Vagina (tissue), 2 donors: ENCODE measurements at regions not wholly inside any gene's neighbourhood (a gene's known extent, or its start where the extent isn't known, plus 50 kb on each side); places are given as distances from the start of the nearest gene placed in this dataset.

Experiments used
- POLR2A ChIP-seq, 2 donors: fragments of 450-650 bp; IDR thresholded peaks; one replicate each; pipeline ENCODE4 v1.6.1; 2017; ENCODE audit warnings: antibody characterized with exemption in 2 of 2, mild to moderate bottlenecking in 2 of 2, moderate library complexity in 2 of 2
- POLR2AphosphoS5 ChIP-seq, 2 donors: sonication (generic); formaldehyde crosslinking; IDR thresholded peaks; one replicate each; pipeline ENCODE4 v1.9.0; 2017; ENCODE audit warnings: antibody characterized with exemption in 2 of 2, mild to moderate bottlenecking in 2 of 2, low read depth in 1 of 2; ENCODE audit not compliant: insufficient read depth in 1 of 2
- TF ChIP-seq, protein P1 (sequence below), 3 experiments: fragments of 450-650 bp in 2 of 3; fragments of 200-600 bp in 1 of 3; sonication (generic) in 1 of 3; IDR thresholded peaks; one replicate each; pipeline ENCODE4 v1.5.1; 2017 to 2019; ENCODE audit warnings: antibody characterized with exemption in 3 of 3, mild to moderate bottlenecking in 2 of 3, moderate library complexity in 2 of 3

DNA sequence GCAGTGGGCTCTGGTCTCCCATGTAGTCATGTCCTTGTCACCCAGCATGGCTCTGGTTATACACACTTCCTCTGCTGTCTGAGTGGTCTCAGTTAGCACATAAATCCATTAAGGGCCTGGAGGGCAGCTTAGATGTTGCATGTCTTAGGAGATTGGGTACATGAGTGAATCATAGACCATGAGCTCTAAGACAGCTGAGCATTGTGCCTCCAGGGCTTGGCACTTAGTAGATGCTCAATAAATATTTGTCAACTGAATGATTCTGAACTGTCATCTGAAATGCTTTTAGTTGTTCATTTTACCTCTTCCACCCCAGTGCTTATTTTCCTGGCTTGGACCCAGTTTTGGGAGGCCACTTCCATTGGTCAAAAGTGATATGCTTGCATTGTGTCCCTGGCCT is 135.6 kb downstream of the BOD1 start:
- TF ChIP-seq, protein P1, sequence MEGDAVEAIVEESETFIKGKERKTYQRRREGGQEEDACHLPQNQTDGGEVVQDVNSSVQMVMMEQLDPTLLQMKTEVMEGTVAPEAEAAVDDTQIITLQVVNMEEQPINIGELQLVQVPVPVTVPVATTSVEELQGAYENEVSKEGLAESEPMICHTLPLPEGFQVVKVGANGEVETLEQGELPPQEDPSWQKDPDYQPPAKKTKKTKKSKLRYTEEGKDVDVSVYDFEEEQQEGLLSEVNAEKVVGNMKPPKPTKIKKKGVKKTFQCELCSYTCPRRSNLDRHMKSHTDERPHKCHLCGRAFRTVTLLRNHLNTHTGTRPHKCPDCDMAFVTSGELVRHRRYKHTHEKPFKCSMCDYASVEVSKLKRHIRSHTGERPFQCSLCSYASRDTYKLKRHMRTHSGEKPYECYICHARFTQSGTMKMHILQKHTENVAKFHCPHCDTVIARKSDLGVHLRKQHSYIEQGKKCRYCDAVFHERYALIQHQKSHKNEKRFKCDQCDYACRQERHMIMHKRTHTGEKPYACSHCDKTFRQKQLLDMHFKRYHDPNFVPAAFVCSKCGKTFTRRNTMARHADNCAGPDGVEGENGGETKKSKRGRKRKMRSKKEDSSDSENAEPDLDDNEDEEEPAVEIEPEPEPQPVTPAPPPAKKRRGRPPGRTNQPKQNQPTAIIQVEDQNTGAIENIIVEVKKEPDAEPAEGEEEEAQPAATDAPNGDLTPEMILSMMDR (IDR thresholded peaks at IDR 0.05) = no peak
- no peak for TF ChIP-seq POLR2AphosphoS5 (IDR thresholded peaks at IDR 0.05; ENCODE audit: insufficient read depth in 1 of 2, low read depth in 1 of 2)
- TF ChIP-seq POLR2A (IDR thresholded peaks at IDR 0.05) = no peak
